Stomach (tissue), 4 donors: ENCODE measurements at regions not wholly inside any gene's neighbourhood (a gene's known extent, or its start where the extent isn't known, plus 50 kb on each side); places are given as distances from the start of the nearest gene placed in this dataset.

Source experiments
- EP300 ChIP-seq: sonication (generic); formaldehyde crosslinking; IDR thresholded peaks from one replicate; pipeline ENCODE4 v1.6.1; 2017; ENCODE audit warnings: antibody characterized with exemption
- POLR2A ChIP-seq, 4 donors: fragments of 450-650 bp; IDR thresholded peaks; one replicate each; pipeline ENCODE4 v1.6.1; 2016; ENCODE audit warnings: antibody characterized with exemption in 4 of 4, control low read depth in 2 of 4, mild to moderate bottlenecking in 1 of 4, moderate library complexity in 1 of 4
- POLR2AphosphoS5 ChIP-seq, 3 donors: sonication (generic); formaldehyde crosslinking; IDR thresholded peaks; one replicate each; pipeline ENCODE4 v1.6.1; 2016; ENCODE audit warnings: antibody characterized with exemption in 3 of 3
- TF ChIP-seq, protein P1 (sequence below), 7 experiments: fragments of 450-650 bp in 4 of 7; fragments of 200-600 bp in 3 of 7; sonication (generic) in 3 of 7; IDR thresholded peaks; one replicate each; pipeline ENCODE4 v1.5.1; 2016 to 2019; ENCODE audit warnings: antibody characterized with exemption in 7 of 7, control low read depth in 2 of 7, mild to moderate bottlenecking in 1 of 7

DNA sequence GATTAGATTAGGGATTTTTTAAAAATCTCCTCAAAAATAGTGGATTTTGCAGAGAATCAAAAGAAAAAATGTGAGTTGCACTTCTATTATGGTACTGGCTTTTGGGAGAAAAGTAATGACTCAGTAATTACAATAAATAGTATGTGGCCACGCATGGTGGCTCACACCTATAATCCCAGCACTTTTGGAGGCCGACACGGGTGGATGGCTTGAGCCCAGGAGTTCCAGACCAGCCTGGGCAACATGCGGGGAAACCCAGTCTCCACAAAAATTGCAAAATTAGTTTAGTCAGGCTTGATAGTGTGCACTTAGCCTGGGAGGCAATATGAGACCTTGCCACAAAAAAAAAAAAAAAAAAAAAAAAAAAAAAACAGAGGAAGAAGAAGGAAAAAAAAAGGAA lies 1098.2 kb downstream of the ZPLD1 start:
- TF ChIP-seq POLR2A (IDR thresholded peaks at IDR 0.05): no peak
- TF ChIP-seq, protein P1, sequence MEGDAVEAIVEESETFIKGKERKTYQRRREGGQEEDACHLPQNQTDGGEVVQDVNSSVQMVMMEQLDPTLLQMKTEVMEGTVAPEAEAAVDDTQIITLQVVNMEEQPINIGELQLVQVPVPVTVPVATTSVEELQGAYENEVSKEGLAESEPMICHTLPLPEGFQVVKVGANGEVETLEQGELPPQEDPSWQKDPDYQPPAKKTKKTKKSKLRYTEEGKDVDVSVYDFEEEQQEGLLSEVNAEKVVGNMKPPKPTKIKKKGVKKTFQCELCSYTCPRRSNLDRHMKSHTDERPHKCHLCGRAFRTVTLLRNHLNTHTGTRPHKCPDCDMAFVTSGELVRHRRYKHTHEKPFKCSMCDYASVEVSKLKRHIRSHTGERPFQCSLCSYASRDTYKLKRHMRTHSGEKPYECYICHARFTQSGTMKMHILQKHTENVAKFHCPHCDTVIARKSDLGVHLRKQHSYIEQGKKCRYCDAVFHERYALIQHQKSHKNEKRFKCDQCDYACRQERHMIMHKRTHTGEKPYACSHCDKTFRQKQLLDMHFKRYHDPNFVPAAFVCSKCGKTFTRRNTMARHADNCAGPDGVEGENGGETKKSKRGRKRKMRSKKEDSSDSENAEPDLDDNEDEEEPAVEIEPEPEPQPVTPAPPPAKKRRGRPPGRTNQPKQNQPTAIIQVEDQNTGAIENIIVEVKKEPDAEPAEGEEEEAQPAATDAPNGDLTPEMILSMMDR (IDR thresholded peaks at IDR 0.05): no peak
- no peak for TF ChIP-seq EP300
- TF ChIP-seq POLR2AphosphoS5 (IDR thresholded peaks at IDR 0.05): no peak
